H9 (cell line): ENCODE measurements at regions not wholly inside any gene's neighbourhood (a gene's known extent, or its start where the extent isn't known, plus 50 kb on each side); places are given as distances from the start of the nearest gene placed in this dataset.

ENCODE experiments used
- DNase-seq: peaks from one replicate; pipeline ENCODE4 v3.0.0-alpha.2; 2017
- H2AFZ ChIP-seq: one replicate; pipeline ENCODE4 v1.6.1; 2013; ENCODE audit warnings: mild to moderate bottlenecking, low read length, control low read depth, moderate library complexity
- H2AK5ac ChIP-seq: 2 replicates; pipeline ENCODE4 v1.6.1; 2013; ENCODE audit warnings: low read length, control low read depth, mixed read lengths; ENCODE audit not compliant: insufficient read length
- H2BK120ac ChIP-seq: one replicate; pipeline ENCODE4 v1.6.1; 2013; ENCODE audit warnings: low read depth, mild to moderate bottlenecking, low read length, control low read depth, inconsistent platforms; ENCODE audit not compliant: poor library complexity, severe bottlenecking
- H2BK12ac ChIP-seq: 2 replicates; pipeline ENCODE4 v1.6.1; 2013; ENCODE audit warnings: low read length, control low read depth, mixed read lengths, low read depth; ENCODE audit not compliant: insufficient read length
- H2BK15ac ChIP-seq: 2 replicates; pipeline ENCODE4 v1.6.1; 2013; ENCODE audit warnings: low read depth, low read length, control low read depth
- H2BK20ac ChIP-seq: one replicate; pipeline ENCODE4 v1.6.1; 2013; ENCODE audit warnings: low read depth, mild to moderate bottlenecking, low read length, control low read depth, inconsistent platforms; ENCODE audit not compliant: poor library complexity, severe bottlenecking
- H2BK5ac ChIP-seq: 2 replicates; pipeline ENCODE4 v1.6.1; 2013; ENCODE audit warnings: low read length, control low read depth, mixed read lengths; ENCODE audit not compliant: insufficient read length
- H3K14ac ChIP-seq: 2 replicates; pipeline ENCODE4 v1.6.1; 2013; ENCODE audit warnings: low read length, control low read depth; ENCODE audit not compliant: insufficient read depth
- H3K18ac ChIP-seq: 2 replicates; pipeline ENCODE4 v1.6.1; 2013; ENCODE audit warnings: low read depth, mild to moderate bottlenecking, mixed read lengths, low read length, control low read depth; ENCODE audit not compliant: insufficient read length
- H3K23ac ChIP-seq: 2 replicates; pipeline ENCODE4 v1.6.1; 2013; ENCODE audit warnings: low read length, control low read depth, mixed read lengths, low read depth; ENCODE audit not compliant: insufficient read length
- H3K23me2 ChIP-seq: 2 replicates; pipeline ENCODE4 v1.6.1; 2013; ENCODE audit warnings: low read depth, mild to moderate bottlenecking, mixed read lengths, low read length, control low read depth; ENCODE audit not compliant: insufficient read length, poor library complexity, severe bottlenecking
- H3K27ac ChIP-seq: 2 replicates; pipeline ENCODE4 v1.5.1; 2013; ENCODE audit warnings: low read length, control low read depth, mixed read lengths, low read depth; ENCODE audit not compliant: insufficient read length
- H3K27me3 ChIP-seq: 2 replicates; pipeline ENCODE4 v1.6.1; 2013; ENCODE audit warnings: low read length, control low read depth, inconsistent platforms; ENCODE audit not compliant: insufficient read depth
- H3K4ac ChIP-seq: 2 replicates; pipeline ENCODE4 v1.6.1; 2013; ENCODE audit warnings: low read depth, mild to moderate bottlenecking, control low read depth, inconsistent platforms, low read length, moderate library complexity
- H3K4me1 ChIP-seq: 2 replicates; pipeline ENCODE4 v1.6.1; 2013; ENCODE audit warnings: low read length, control low read depth, inconsistent platforms; ENCODE audit not compliant: insufficient read depth
- H3K4me2 ChIP-seq: 2 replicates; pipeline ENCODE4 v1.6.1; 2013; ENCODE audit warnings: low read length, control low read depth, mixed read lengths; ENCODE audit not compliant: insufficient read length, insufficient read depth
- H3K56ac ChIP-seq: 2 replicates; pipeline ENCODE4 v1.6.1; 2013; ENCODE audit warnings: low read depth, mild to moderate bottlenecking, mixed read lengths, low read length, control low read depth; ENCODE audit not compliant: insufficient read length
- H3K79me1 ChIP-seq: 2 replicates; pipeline ENCODE4 v1.6.1; 2013; ENCODE audit warnings: low read depth, mild to moderate bottlenecking, moderate library complexity, low read length, control low read depth, inconsistent platforms; ENCODE audit not compliant: insufficient read depth, poor library complexity, severe bottlenecking
- H3K79me2 ChIP-seq: 2 replicates; pipeline ENCODE4 v1.6.1; 2013; ENCODE audit warnings: low read length, control low read depth, inconsistent platforms; ENCODE audit not compliant: insufficient read depth
- H3K9ac ChIP-seq: 2 replicates; pipeline ENCODE4 v1.6.1; 2013; ENCODE audit warnings: low read length, control low read depth, mixed read lengths; ENCODE audit not compliant: insufficient read length; ENCODE audit errors: extremely low read depth
- H3K9me3 ChIP-seq: one replicate; pipeline ENCODE4 v1.6.1; 2013; ENCODE audit warnings: low read depth, low read length, inconsistent platforms; ENCODE audit not compliant: control insufficient read depth
- H3T11ph ChIP-seq: one replicate; pipeline ENCODE4 v1.6.1; 2013; ENCODE audit warnings: mild to moderate bottlenecking, low read length, control low read depth, inconsistent platforms
- H4K20me1 ChIP-seq: one replicate; pipeline ENCODE4 v1.6.1; 2013; ENCODE audit not compliant: control insufficient read depth, insufficient read length, insufficient read depth
- H4K5ac ChIP-seq: 2 replicates; pipeline ENCODE4 v1.6.1; 2013; ENCODE audit warnings: low read depth, mild to moderate bottlenecking, mixed read lengths, low read length, control low read depth; ENCODE audit not compliant: insufficient read length
- H4K8ac ChIP-seq: replicated peaks from 2 replicates; pipeline ENCODE4 v1.6.1; 2013; ENCODE audit warnings: low read length, control low read depth, mixed read lengths, low read depth; ENCODE audit not compliant: insufficient read length
- H4K91ac ChIP-seq: 2 replicates; pipeline ENCODE4 v1.6.1; 2013; ENCODE audit warnings: low read depth, mild to moderate bottlenecking, moderate library complexity, mixed read lengths, low read length, control low read depth; ENCODE audit not compliant: insufficient read length
- H3K27ac Mint-ChIP-seq, 3 experiments: 2 replicates in 2 of 3; 3 replicates in 1 of 3; pipeline ENCODE4 v1.8.0; 2020 to 2021; ENCODE audit warnings: mixed read lengths in 3 of 3, mild to moderate bottlenecking in 1 of 3, moderate library complexity in 1 of 3
- H3K27me3 Mint-ChIP-seq: 2 replicates; pipeline ENCODE4 v1.8.0; 2021; ENCODE audit warnings: low read depth, mild to moderate bottlenecking, moderate library complexity, mixed read lengths
- H3K36me3 Mint-ChIP-seq, 3 experiments: 2 replicates in 2 of 3; 3 replicates in 1 of 3; pipeline ENCODE4 v1.8.0; 2020 to 2021; ENCODE audit warnings: low read depth in 3 of 3, mixed read lengths in 3 of 3; ENCODE audit not compliant: insufficient read depth in 1 of 3
- H3K4me1 Mint-ChIP-seq, 2 experiments: 2 replicates each; pipeline ENCODE4 v1.8.0; 2020; ENCODE audit warnings: mixed read lengths in 2 of 2
- H3K4me3 Mint-ChIP-seq, 2 experiments: 2 replicates in 1 of 2; 3 replicates in 1 of 2; pipeline ENCODE4 v1.8.0; 2020 to 2021; ENCODE audit warnings: mild to moderate bottlenecking in 2 of 2, mixed read lengths in 2 of 2, moderate library complexity in 1 of 2
- H3K9me3 Mint-ChIP-seq, 2 experiments: 2 replicates in 1 of 2; 3 replicates in 1 of 2; pipeline ENCODE4 v1.8.0; 2020; ENCODE audit warnings: mild to moderate bottlenecking in 2 of 2, mixed read lengths in 2 of 2, moderate library complexity in 1 of 2
- CTCF ChIP-seq: fragments of 200-600 bp; sonication (generic); conservative IDR thresholded peaks from 3 replicates; pipeline ENCODE4 v1.8.0; 2021; ENCODE audit warnings: antibody characterized with exemption, mild to moderate bottlenecking
- WGBS: extraction: QIAGEN DNeasy Blood & Tissue Kit; methylation state at CpG from one replicate; pipeline ENCODE4 v1.1.7; 2013; ENCODE audit warnings: missing lambda C conversion rate, low lambda C conversion rate, mixed read lengths; ENCODE audit not compliant: insufficient read length; ENCODE audit errors: extremely low coverage; 5-methylcytosine and 5-hydroxymethylcytosine counted together

DNA sequence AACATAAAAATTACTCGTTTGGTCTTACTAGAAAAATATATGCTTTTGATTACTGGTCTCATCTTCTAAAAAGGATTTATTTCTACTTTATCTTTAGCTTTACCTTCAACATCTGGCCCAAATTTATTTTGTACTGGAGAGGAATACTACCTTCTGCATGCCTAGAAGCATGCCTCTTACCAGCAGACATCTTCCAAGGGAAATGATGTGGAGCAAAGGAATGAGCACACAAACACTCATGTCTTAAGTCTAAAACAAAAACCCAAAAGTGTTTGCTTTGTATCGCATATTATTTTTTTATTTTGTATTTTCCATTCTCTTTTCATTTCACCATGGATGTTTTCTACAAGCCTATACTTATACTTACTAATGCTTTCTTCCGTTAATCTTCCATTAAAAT lies 304.6 kb upstream of the KCNMB2 start:
- Mint-ChIP-seq H3K4me3 (no peak overlapping the region), H3K9me3 (peaks cover 15 to 17% of the 10 kb centered on the region in 2 experiments), H3K27me3 (no peaks in the 10 kb centered on the region), H3K27ac (no peak overlapping the region), H3K4me1 (peaks cover 14 to 15% of the 10 kb centered on the region in 2 experiments), H3K36me3 (peaks cover 10 to 29% (median 21%) of the 10 kb centered on the region in 3 experiments; a peak in 6 of 7 replicates)
- Histone ChIP-seq H3K14ac (no peak overlapping the region), H3K9ac (no peak overlapping the region), H2BK20ac (no peak overlapping the region), H2AFZ (no peak overlapping the region), H4K5ac (no peak overlapping the region), H2BK15ac (no peak overlapping the region), H4K8ac (no peak overlapping the region), H2BK120ac (no peak overlapping the region), H3K79me2 (no peaks in the 10 kb centered on the region), H3K27ac (no peak overlapping the region), H3K9me3 (no peaks in the 10 kb centered on the region), H3K23ac (no peak overlapping the region), H3K18ac (no peak overlapping the region), H2BK12ac (no peak overlapping the region), H3K23me2 (no peaks in the 10 kb centered on the region), H2AK5ac (no peak overlapping the region), H3K27me3 (no peaks in the 10 kb centered on the region), H3T11ph (no peak overlapping the region), H2BK5ac (no peak overlapping the region), H4K20me1 (no peaks in the 10 kb centered on the region), H3K4me2 (no peak overlapping the region), H3K56ac (no peak overlapping the region), H3K4me1 (no peaks in the 10 kb centered on the region), H3K79me1 (no peaks in the 10 kb centered on the region), H3K4ac (no peak overlapping the region), H4K91ac (no peak overlapping the region)
- WGBS = 100% methylated on average over 1 of the region's 3 CpGs
- no peak for DNase-seq
- TF ChIP-seq CTCF = no peak
